Fibroblast of mammary gland (primary cell): ENCODE measurements at regions not wholly inside any gene's neighbourhood (a gene's known extent, or its start where the extent isn't known, plus 50 kb on each side); places are given as distances from the start of the nearest gene placed in this dataset.

Source experiments
- DNase-seq: peaks from one replicate; pipeline ENCODE4 v3.0.0-alpha.2; 2010; ENCODE audit warnings: low read depth
- H3K4me3 ChIP-seq: 2 replicates; pipeline ENCODE4 v1.5.1; 2011; ENCODE audit warnings: low read depth, mild to moderate bottlenecking, low read length, moderate library complexity; ENCODE audit not compliant: control insufficient read depth
- CTCF ChIP-seq: conservative IDR thresholded peaks from 2 replicates; pipeline ENCODE4 v1.5.1; 2011; ENCODE audit warnings: low read depth, low read length, inconsistent platforms; ENCODE audit not compliant: control insufficient read depth, insufficient read depth

- DNase-seq = no peak
- no peak for TF ChIP-seq CTCF
- no peak overlapping the region for H3K4me3 ChIP-seq
Measured at GRCh38 chr15:93200081-93200836, 111.2 kb upstream of the RGMA start.

GRCh38 chr15:93196135-93196670, 107.2 kb upstream of the RGMA start:
- H3K4me3 ChIP-seq = no peak overlapping the region
- no peak for DNase-seq
- TF ChIP-seq CTCF = no peak

GRCh38 chr15:93195109-93195508, 106.1 kb upstream of the RGMA start:
- DNase-seq = no peak
- no peak for TF ChIP-seq CTCF

GRCh38 chr15:93190238-93190637, 101.2 kb upstream of the RGMA start:
- no peak for DNase-seq
- no peak overlapping the region for H3K4me3 ChIP-seq
- no peak for TF ChIP-seq CTCF

More at GRCh38 chr15:93195109-93195508, 106.1 kb upstream of the RGMA start:
- no peak overlapping the region for H3K4me3 ChIP-seq

GRCh38 chr15:93189561-93189960, 100.5 kb upstream of the RGMA start:
- no peak for DNase-seq
- no peak overlapping the region for H3K4me3 ChIP-seq
- TF ChIP-seq CTCF = no peak

- no peak overlapping the region for H3K4me3 ChIP-seq
- no peak for DNase-seq
- no peak for TF ChIP-seq CTCF
Measured at GRCh38 chr15:93188236-93188635, 99.2 kb upstream of the RGMA start.
